Large intestine (tissue), 3 donors: ENCODE measurements at regions not wholly inside any gene's neighbourhood (a gene's known extent, or its start where the extent isn't known, plus 50 kb on each side); places are given as distances from the start of the nearest gene placed in this dataset.
A peak's percentile ranks its signal among the peaks of the same experiment; 100 is the strongest.

Source experiments
- DNase-seq, 2 donors: peaks; one replicate each; pipeline versions ENCODE4 v3.0.0 to v3.0.0-alpha.2; 2013
- H3K27ac ChIP-seq: one replicate; pipeline ENCODE4 v1.5.1; 2013; ENCODE audit warnings: low read length
- H3K27me3 ChIP-seq: 2 replicates; pipeline ENCODE4 v1.6.1; 2013; ENCODE audit warnings: low read length; ENCODE audit not compliant: control insufficient read depth, insufficient read depth
- H3K36me3 ChIP-seq: 2 replicates; pipeline ENCODE4 v1.6.1; 2013; ENCODE audit warnings: low read length; ENCODE audit not compliant: control insufficient read depth, insufficient read depth
- H3K4me1 ChIP-seq: one replicate; pipeline ENCODE4 v1.6.1; 2013; ENCODE audit warnings: low read length; ENCODE audit not compliant: control insufficient read depth, insufficient read depth
- H3K4me3 ChIP-seq: one replicate; pipeline ENCODE4 v1.5.1; 2013; ENCODE audit warnings: low read length
- H3K9me3 ChIP-seq: one replicate; pipeline ENCODE4 v1.6.1; 2013; ENCODE audit warnings: mild to moderate bottlenecking, low read depth, low read length, moderate library complexity; ENCODE audit not compliant: control insufficient read depth
- WGBS: methylation state at CpG from one replicate; pipeline ENCODE4 v1.1.5; 2013; ENCODE audit warnings: low lambda C conversion rate; ENCODE audit not compliant: insufficient coverage; 5-methylcytosine and 5-hydroxymethylcytosine counted together

- no peak overlapping the region for H3K4me3 ChIP-seq
- 50% methylated on average over 4 of the region's 28 CpGs for WGBS
- peaks cover 14% of the 10 kb centered on the region for H3K27me3 ChIP-seq
- H3K36me3 ChIP-seq: no peaks in the 10 kb centered on the region
- no peak overlapping the region for H3K27ac ChIP-seq
- no peaks in the 10 kb centered on the region for H3K4me1 ChIP-seq
- peak; percentile 37 to 48 for DNase-seq
- H3K9me3 ChIP-seq: no peaks in the 10 kb centered on the region
Measured at GRCh38 chr10:123559066-123559822, 106.9 kb upstream of the GPR26 start.

GRCh38 chr10:123559823-123560092, 106.4 kb upstream of the GPR26 start:
- WGBS: no CpG with 5 or more reads among the region's 7 CpGs
- no peak overlapping the region for H3K4me3 ChIP-seq
- H3K27me3 ChIP-seq: peaks cover 14% of the 10 kb centered on the region
- H3K9me3 ChIP-seq: no peaks in the 10 kb centered on the region
- no peak for DNase-seq
- no peaks in the 10 kb centered on the region for H3K36me3 ChIP-seq
- H3K27ac ChIP-seq: no peak overlapping the region
- no peaks in the 10 kb centered on the region for H3K4me1 ChIP-seq

- WGBS: no CpG with 5 or more reads among the region's 13 CpGs
- DNase-seq: no peak
- H3K4me1 ChIP-seq: no peaks in the 10 kb centered on the region
- no peak overlapping the region for H3K27ac ChIP-seq
- no peaks in the 10 kb centered on the region for H3K9me3 ChIP-seq
- peaks cover 13% of the 10 kb centered on the region for H3K27me3 ChIP-seq
- no peak overlapping the region for H3K4me3 ChIP-seq
- no peaks in the 10 kb centered on the region for H3K36me3 ChIP-seq
Measured at GRCh38 chr10:123560301-123561140, 105.6 kb upstream of the GPR26 start.

- DNase-seq: no peak
- no peaks in the 10 kb centered on the region for H3K4me1 ChIP-seq
- no peaks in the 10 kb centered on the region for H3K9me3 ChIP-seq
- no CpG with 5 or more reads among the region's 4 CpGs for WGBS
- no peak overlapping the region for H3K4me3 ChIP-seq
- H3K27ac ChIP-seq: no peak overlapping the region
- no peaks in the 10 kb centered on the region for H3K36me3 ChIP-seq
- peaks cover 12% of the 10 kb centered on the region for H3K27me3 ChIP-seq
Measured at GRCh38 chr10:123561141-123561440, 105.1 kb upstream of the GPR26 start.

GRCh38 chr10:123562387-123562786, 103.8 kb upstream of the GPR26 start:
- H3K27me3 ChIP-seq: peaks cover 13% of the 10 kb centered on the region
- 83% methylated on average over 1 of the region's 1 CpG for WGBS
- H3K36me3 ChIP-seq: no peaks in the 10 kb centered on the region
- H3K4me1 ChIP-seq: no peaks in the 10 kb centered on the region
- no peak overlapping the region for H3K4me3 ChIP-seq
- no peak overlapping the region for H3K27ac ChIP-seq
- DNase-seq: no peak
- H3K9me3 ChIP-seq: no peaks in the 10 kb centered on the region

- peaks cover 18% of the 10 kb centered on the region for H3K27me3 ChIP-seq
- H3K4me3 ChIP-seq: no peak overlapping the region
- H3K36me3 ChIP-seq: no peaks in the 10 kb centered on the region
- WGBS: no CpG with 5 or more reads among the region's 8 CpGs
- no peaks in the 10 kb centered on the region for H3K4me1 ChIP-seq
- H3K27ac ChIP-seq: no peak overlapping the region
- DNase-seq: no peak
- H3K9me3 ChIP-seq: no peaks in the 10 kb centered on the region
Measured at GRCh38 chr10:123562811-123563580, 103.2 kb upstream of the GPR26 start.

GRCh38 chr10:123563581-123563855, 102.6 kb upstream of the GPR26 start:
- peaks cover 20% of the 10 kb centered on the region for H3K27me3 ChIP-seq
- H3K4me3 ChIP-seq: no peak overlapping the region
- no peaks in the 10 kb centered on the region for H3K9me3 ChIP-seq
- H3K27ac ChIP-seq: no peak overlapping the region
- no CpG with 5 or more reads among the region's 5 CpGs for WGBS
- H3K36me3 ChIP-seq: no peaks in the 10 kb centered on the region
- H3K4me1 ChIP-seq: no peaks in the 10 kb centered on the region
- DNase-seq: no peak

- WGBS: no CpG with 5 or more reads among the region's 5 CpGs
Measured at GRCh38 chr10:123563994-123564393, 102.2 kb upstream of the GPR26 start.

GRCh38 chr10:123564631-123565030, 101.5 kb upstream of the GPR26 start:
- Histone ChIP-seq H3K27me3 (peaks cover 20% of the 10 kb centered on the region), H3K27ac (no peak overlapping the region), H3K9me3 (no peaks in the 10 kb centered on the region), H3K36me3 (no peaks in the 10 kb centered on the region), H3K4me3 (no peak overlapping the region), H3K4me1 (no peaks in the 10 kb centered on the region)
- DNase-seq: no peak
- no CpG with 5 or more reads among the region's 4 CpGs for WGBS

More at GRCh38 chr10:123563994-123564393, 102.2 kb upstream of the GPR26 start:
- no peak for DNase-seq
- H3K27me3 ChIP-seq: peaks cover 20% of the 10 kb centered on the region
- H3K9me3 ChIP-seq: no peaks in the 10 kb centered on the region
- no peak overlapping the region for H3K4me3 ChIP-seq
- H3K4me1 ChIP-seq: no peaks in the 10 kb centered on the region
- no peaks in the 10 kb centered on the region for H3K36me3 ChIP-seq
- H3K27ac ChIP-seq: no peak overlapping the region

GRCh38 chr10:123565691-123566660, 100.2 kb upstream of the GPR26 start:
- Histone ChIP-seq H3K27ac (no peak overlapping the region), H3K4me3 (no peak overlapping the region), H3K27me3 (peaks cover 15% of the 10 kb centered on the region), H3K9me3 (no peaks in the 10 kb centered on the region), H3K4me1 (no peaks in the 10 kb centered on the region), H3K36me3 (no peaks in the 10 kb centered on the region)
- DNase-seq: no peak
- 93% methylated on average over 4 of the region's 14 CpGs for WGBS
